ENCODE measurements at regions not wholly inside any gene's neighbourhood (a gene's known extent, or its start where the extent isn't known, plus 50 kb on each side); places are given as distances from the start of the nearest gene placed in this dataset.

DNA sequence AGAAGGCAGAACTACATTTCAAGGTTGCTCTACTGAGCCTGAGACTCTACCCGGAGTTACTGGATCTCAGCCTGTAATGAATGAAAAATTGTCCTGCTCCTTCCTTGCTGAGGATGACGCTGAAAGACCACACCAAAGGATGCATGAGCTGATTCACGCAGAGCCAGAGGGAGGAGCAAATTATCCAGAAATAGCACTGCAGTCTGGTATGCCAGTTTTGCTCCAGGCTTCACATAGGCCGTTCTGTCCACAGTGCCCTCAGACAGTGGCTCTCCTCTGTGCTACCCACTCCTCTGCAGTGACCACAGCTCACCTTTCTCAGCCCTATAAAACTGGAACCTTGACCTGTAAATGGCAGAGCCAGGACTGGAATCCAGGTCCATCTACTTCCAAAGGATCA lies 79.3 kb upstream of the GALNT18 start:
- DNase-seq, result no peak
- Histone ChIP-seq H3K4me1 (no peaks in the 10 kb centered on the region), H3K27ac (no peak overlapping the region), H3K9me3 (no peaks in the 10 kb centered on the region), H3K4me3 (no peak overlapping the region), H3K27me3 (no peaks in the 10 kb centered on the region), H3K36me3 (no peaks in the 10 kb centered on the region)
- WGBS, 2 donors, result 43 to 51% methylated on average over 4 of the region's 4 CpGs
- TF ChIP-seq POLR2A (IDR thresholded peaks at IDR 0.05), result no peak
- TF ChIP-seq, protein P1, sequence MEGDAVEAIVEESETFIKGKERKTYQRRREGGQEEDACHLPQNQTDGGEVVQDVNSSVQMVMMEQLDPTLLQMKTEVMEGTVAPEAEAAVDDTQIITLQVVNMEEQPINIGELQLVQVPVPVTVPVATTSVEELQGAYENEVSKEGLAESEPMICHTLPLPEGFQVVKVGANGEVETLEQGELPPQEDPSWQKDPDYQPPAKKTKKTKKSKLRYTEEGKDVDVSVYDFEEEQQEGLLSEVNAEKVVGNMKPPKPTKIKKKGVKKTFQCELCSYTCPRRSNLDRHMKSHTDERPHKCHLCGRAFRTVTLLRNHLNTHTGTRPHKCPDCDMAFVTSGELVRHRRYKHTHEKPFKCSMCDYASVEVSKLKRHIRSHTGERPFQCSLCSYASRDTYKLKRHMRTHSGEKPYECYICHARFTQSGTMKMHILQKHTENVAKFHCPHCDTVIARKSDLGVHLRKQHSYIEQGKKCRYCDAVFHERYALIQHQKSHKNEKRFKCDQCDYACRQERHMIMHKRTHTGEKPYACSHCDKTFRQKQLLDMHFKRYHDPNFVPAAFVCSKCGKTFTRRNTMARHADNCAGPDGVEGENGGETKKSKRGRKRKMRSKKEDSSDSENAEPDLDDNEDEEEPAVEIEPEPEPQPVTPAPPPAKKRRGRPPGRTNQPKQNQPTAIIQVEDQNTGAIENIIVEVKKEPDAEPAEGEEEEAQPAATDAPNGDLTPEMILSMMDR (IDR thresholded peaks at IDR 0.05), result no peak
- intact Hi-C loops (cut with DNase I), result no loop called here

DNA sequence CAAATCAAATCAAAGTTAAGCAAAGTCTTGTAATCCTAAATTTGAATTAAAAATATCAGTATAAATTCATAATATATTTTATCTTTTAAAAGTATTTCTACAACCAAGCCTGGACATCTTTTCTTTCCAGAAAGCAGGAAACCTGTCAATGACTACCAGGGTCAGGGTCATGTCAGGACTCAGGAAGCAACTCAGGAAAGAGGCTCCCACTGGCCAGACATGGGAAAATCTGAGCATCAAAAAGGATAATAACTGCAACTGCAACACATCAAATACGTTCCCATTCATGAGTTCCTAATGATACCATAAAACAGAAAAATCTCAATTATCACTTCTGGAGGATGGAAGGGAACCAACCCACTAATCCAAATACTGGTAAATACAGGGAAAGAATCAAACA lies 76.0 kb upstream of the GALNT18 start:
- 73 to 100% methylated on average over 1 of the region's 1 CpG for WGBS, 2 donors
- no peak for DNase-seq
- Histone ChIP-seq H3K9me3 (no peaks in the 10 kb centered on the region), H3K4me1 (no peaks in the 10 kb centered on the region), H3K36me3 (no peaks in the 10 kb centered on the region), H3K4me3 (no peak overlapping the region), H3K27ac (no peak overlapping the region), H3K27me3 (no peaks in the 10 kb centered on the region)
- TF ChIP-seq, protein P1 (IDR thresholded peaks at IDR 0.05), result no peak
- no peak for TF ChIP-seq POLR2A (IDR thresholded peaks at IDR 0.05)
- intact Hi-C loops (cut with DNase I), result no loop called here

GRCh38 chr11:11691296-11692151 lies 69.7 kb upstream of the GALNT18 start:
- no peak overlapping the region for H3K4me3 ChIP-seq
- WGBS, 2 donors, result 71 to 76% methylated on average over 8 to 10 of the region's 13 CpGs
- TF ChIP-seq POLR2A (IDR thresholded peaks at IDR 0.05), result no peak
- TF ChIP-seq, protein P1 (IDR thresholded peaks at IDR 0.05), result no peak
- no peaks in the 10 kb centered on the region for H3K9me3 ChIP-seq
- DNase-seq, result no peak
- no peaks in the 10 kb centered on the region for H3K4me1 ChIP-seq
- intact Hi-C loops (cut with DNase I), result no loop called here
- no peaks in the 10 kb centered on the region for H3K27me3 ChIP-seq
- no peaks in the 10 kb centered on the region for H3K36me3 ChIP-seq
- no peak overlapping the region for H3K27ac ChIP-seq

DNA sequence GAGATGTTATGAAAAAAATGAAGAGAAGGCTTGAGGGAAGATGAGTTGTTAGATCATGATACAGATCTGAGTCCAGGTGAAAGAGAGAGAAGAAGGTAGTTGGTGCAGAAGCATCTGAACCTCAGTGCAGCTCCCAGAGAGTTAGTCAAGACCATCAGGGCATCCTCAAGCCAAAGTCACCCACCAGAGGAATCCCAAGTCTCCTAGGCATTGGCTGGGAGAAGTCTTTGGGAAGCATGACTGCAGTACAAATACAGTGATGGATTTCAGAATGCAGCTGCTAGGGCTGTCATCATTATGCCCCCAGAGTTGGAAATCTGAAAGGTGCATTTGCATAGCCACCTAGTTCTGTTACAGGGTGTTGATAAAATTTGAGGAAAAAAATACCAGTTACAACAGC lies 59.7 kb upstream of the GALNT18 start:
- no peak for TF ChIP-seq POLR2A (IDR thresholded peaks at IDR 0.05)
- TF ChIP-seq, protein P1 (IDR thresholded peaks at IDR 0.05), result no peak
- Histone ChIP-seq H3K9me3 (no peaks in the 10 kb centered on the region), H3K4me1 (no peaks in the 10 kb centered on the region), H3K4me3 (no peak overlapping the region), H3K36me3 (no peaks in the 10 kb centered on the region), H3K27me3 (peaks cover 0 to 3% (median 0%) of the 10 kb centered on the region in 4 donors), H3K27ac (no peak overlapping the region)
- intact Hi-C loops (cut with DNase I), result no loop called here
- no peak for DNase-seq

DNA sequence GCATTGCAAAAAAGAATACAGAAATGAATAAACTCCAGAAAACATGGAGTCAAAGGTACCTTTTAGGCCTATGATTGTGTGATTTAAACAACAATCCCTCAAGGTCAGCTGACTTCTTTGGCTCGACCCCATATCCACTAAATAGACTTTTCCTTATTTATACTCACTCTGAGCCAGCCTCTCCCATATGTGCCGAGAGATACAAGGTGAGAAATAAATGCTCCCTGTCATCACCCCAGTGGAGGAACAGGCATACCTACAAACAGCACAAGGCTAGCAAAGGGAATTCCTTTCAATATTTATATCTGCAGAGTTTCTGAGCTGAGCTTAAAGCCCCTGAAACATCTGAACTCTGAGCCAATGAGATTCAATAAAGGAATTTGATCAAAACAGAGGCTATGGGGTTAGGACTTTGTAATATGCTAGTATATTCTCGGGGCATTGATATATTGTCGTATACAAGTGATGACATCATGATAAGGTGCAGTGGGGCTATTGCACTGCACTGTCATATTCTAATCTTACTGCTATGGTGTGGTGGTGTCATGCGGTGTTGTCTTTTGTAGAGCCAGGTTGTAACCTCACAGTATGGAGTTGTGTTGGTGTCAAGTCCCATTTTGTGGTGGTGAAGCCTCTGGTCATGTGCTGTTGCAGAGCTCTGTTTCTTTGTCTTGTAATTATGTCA lies 56.0 kb upstream of the GALNT18 start:
- WGBS, 2 donors, result 74 to 83% methylated on average over 5 of the region's 5 CpGs
- no peaks in the 10 kb centered on the region for H3K36me3 ChIP-seq
- no peak overlapping the region for H3K4me3 ChIP-seq
- no peak for DNase-seq
- no peak overlapping the region for H3K27ac ChIP-seq
- TF ChIP-seq, protein P1 (IDR thresholded peaks at IDR 0.05), result no peak
- TF ChIP-seq POLR2A (IDR thresholded peaks at IDR 0.05), result no peak
- intact Hi-C loops (cut with DNase I), result no loop called here
- peaks cover 0 to 3% (median 0%) of the 10 kb centered on the region in 4 donors for H3K27me3 ChIP-seq
- H3K9me3 ChIP-seq, result no peaks in the 10 kb centered on the region
- no peaks in the 10 kb centered on the region for H3K4me1 ChIP-seq

Data from esophagus squamous epithelium (tissue), 5 donors.